ENCODE measurements at regions not wholly inside any gene's neighbourhood (a gene's known extent, or its start where the extent isn't known, plus 50 kb on each side); places are given as distances from the start of the nearest gene placed in this dataset.

GRCh38 chr12:84619053-84619571 is 293.5 kb downstream of the SLC6A15 start:
- Histone ChIP-seq H3K27me3 (no peaks in the 10 kb centered on the region), H3K4me2 (peak overlapping the region; percentile 52), H3K27ac (no peak overlapping the region), H2AFZ (replicated peaks) (no peak overlapping the region), H3K36me3 (no peaks in the 10 kb centered on the region), H4K20me1 (ENCODE audit: low read depth) (no peaks in the 10 kb centered on the region), H3K4me1 (peaks cover 18% of the 10 kb centered on the region), H3K4me3 (no peak overlapping the region), H3K79me2 (ENCODE audit: low read depth) (no peaks in the 10 kb centered on the region), H3K9ac (no peak overlapping the region), H3F3A (ENCODE audit: low read depth) (peaks cover 4% of the 10 kb centered on the region), H3K9me3 (ENCODE audit: low read depth) (no peaks in the 10 kb centered on the region)
- no peaks in the 10 kb centered on the region for H3K4me1 Mint-ChIP-seq
- no peak overlapping the region for H3K4me3 Mint-ChIP-seq
- H3K9me3 Mint-ChIP-seq: peaks cover 4% of the 10 kb centered on the region
- no peak for TF ChIP-seq EZH2phosphoT487 (IDR thresholded peaks at IDR 0.05)
- peak; percentile 42 for TF ChIP-seq CTCF (IDR thresholded peaks at IDR 0.05)
- H3K36me3 Mint-ChIP-seq: no peaks in the 10 kb centered on the region
- no peak overlapping the region for H3K27ac Mint-ChIP-seq
- no peak for DNase-seq (ENCODE audit: low spot score)
- no peaks in the 10 kb centered on the region for H3K27me3 Mint-ChIP-seq (ENCODE audit: insufficient read depth, low read depth)

GRCh38 chr12:84607170-84607819 is 305.3 kb downstream of the SLC6A15 start:
- TF ChIP-seq CTCF (IDR thresholded peaks at IDR 0.05): no peak
- no peak for TF ChIP-seq EZH2 (IDR thresholded peaks at IDR 0.05)
- no peak for TF ChIP-seq EZH2phosphoT487 (IDR thresholded peaks at IDR 0.05)
- H4K20me1 ChIP-seq (ENCODE audit: low read depth): no peaks in the 10 kb centered on the region
- no peaks in the 10 kb centered on the region for H3K9me3 ChIP-seq (ENCODE audit: low read depth)
- no peak for DNase-seq (ENCODE audit: low spot score)
- no peak overlapping the region for H2AFZ ChIP-seq (replicated peaks)
- H3K36me3 Mint-ChIP-seq: no peaks in the 10 kb centered on the region
- H3K4me3 Mint-ChIP-seq: no peak overlapping the region
- H3F3A ChIP-seq (ENCODE audit: low read depth): no peaks in the 10 kb centered on the region
- no peaks in the 10 kb centered on the region for H3K9me3 Mint-ChIP-seq
- H3K27me3 Mint-ChIP-seq (ENCODE audit: insufficient read depth, low read depth): no peaks in the 10 kb centered on the region
- H3K27ac Mint-ChIP-seq: no peak overlapping the region
- no peak overlapping the region for H3K4me2 ChIP-seq
- H3K27me3 ChIP-seq: no peaks in the 10 kb centered on the region
- no peak overlapping the region for H3K9ac ChIP-seq
- H3K27ac ChIP-seq: no peak overlapping the region
- no peak overlapping the region for H3K4me3 ChIP-seq
- H3K36me3 ChIP-seq: no peaks in the 10 kb centered on the region
- no peaks in the 10 kb centered on the region for H3K4me1 Mint-ChIP-seq
- no peaks in the 10 kb centered on the region for H3K4me1 ChIP-seq
- H3K79me2 ChIP-seq (ENCODE audit: low read depth): no peaks in the 10 kb centered on the region

DNA sequence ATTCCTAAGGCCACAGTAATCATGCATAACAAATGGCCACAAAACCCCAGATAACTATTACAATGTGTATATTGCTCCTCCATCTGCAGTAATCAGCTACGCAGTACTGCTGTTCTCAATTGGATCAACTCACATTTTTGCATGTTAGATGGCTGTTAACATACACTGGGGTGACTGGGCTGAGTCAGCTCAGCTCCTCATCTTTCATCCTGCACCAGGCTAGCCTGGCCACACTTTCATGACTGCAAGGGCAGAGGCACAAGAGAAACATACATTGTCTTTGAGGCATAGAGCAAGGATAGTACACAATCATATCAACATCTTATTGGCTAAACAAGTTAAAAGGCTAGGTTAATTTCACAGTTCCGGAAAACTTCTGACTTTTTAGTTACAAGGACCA is 306.6 kb downstream of the SLC6A15 start:
- Mint-ChIP-seq H3K9me3 (no peaks in the 10 kb centered on the region), H3K4me3 (no peak overlapping the region), H3K27ac (no peak overlapping the region), H3K4me1 (no peaks in the 10 kb centered on the region), H3K36me3 (no peaks in the 10 kb centered on the region), H3K27me3 (ENCODE audit: insufficient read depth, low read depth) (no peaks in the 10 kb centered on the region)
- Histone ChIP-seq H3K4me1 (no peaks in the 10 kb centered on the region), H3K79me2 (ENCODE audit: low read depth) (no peaks in the 10 kb centered on the region), H3F3A (ENCODE audit: low read depth) (no peaks in the 10 kb centered on the region), H4K20me1 (ENCODE audit: low read depth) (no peaks in the 10 kb centered on the region), H3K9me3 (ENCODE audit: low read depth) (no peaks in the 10 kb centered on the region), H3K4me2 (no peak overlapping the region), H3K27ac (no peak overlapping the region), H3K27me3 (no peaks in the 10 kb centered on the region), H3K36me3 (no peaks in the 10 kb centered on the region), H3K9ac (no peak overlapping the region), H2AFZ (replicated peaks) (peak overlapping the region; percentile 69), H3K4me3 (no peak overlapping the region)
- TF ChIP-seq CTCF (IDR thresholded peaks at IDR 0.05) (no peak), EZH2phosphoT487 (IDR thresholded peaks at IDR 0.05) (no peak), EZH2 (IDR thresholded peaks at IDR 0.05) (no peak)
- no peak for DNase-seq (ENCODE audit: low spot score)

All from neural progenitor cell (in vitro differentiated cells).